HG03439 (cell line): ENCODE measurements at regions not wholly inside any gene's neighbourhood (a gene's known extent, or its start where the extent isn't known, plus 50 kb on each side); places are given as distances from the start of the nearest gene placed in this dataset.

Source experiments
- ATAC-seq: cut with Tn5 transposase; IDR thresholded peaks from one replicate; pipeline ENCODE4 v1.9.1; 2021; ENCODE audit warnings: mild to moderate bottlenecking, moderate library complexity; ENCODE audit not compliant: unreplicated experiment

DNA sequence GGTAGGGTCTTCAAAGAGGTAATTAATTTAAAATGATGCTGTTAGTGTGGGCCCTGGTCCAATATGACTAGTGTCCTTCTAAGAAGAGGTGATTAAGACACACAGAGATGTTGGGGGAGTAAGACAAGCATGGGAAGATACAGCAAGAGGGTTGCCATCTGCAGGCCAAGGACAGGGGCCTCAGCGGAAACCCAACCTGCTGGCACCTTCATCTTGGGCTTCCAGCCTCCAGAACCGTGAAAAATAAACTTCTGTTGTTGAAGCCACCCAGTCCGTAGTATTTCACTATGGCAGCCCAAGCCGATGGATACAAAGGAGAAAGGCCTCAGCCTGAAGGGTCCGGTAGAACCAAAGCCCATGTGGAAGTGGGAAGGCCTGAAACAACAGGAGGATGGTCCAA lies 161.7 kb upstream of the UBE2E1 start:
- ATAC-seq = no peak

DNA sequence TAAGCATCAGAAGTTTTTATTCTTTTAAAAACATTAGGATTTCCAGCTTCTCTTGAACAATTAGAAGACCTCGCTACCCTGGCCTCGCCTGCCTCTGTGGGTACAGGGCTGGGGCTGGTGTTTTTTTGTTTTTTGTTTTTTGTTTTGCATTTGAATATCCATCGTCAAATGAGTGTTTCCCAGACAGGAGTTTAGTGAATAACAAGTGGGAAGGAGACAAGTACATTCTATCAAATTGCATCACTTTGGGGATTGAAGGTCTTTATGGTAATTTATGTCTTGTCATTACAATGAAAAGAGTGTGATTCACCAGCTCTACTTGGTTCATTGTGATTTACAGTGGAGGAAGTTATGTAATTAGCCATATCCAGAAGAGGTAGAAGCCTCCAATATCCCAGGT lies 161.1 kb upstream of the UBE2E1 start:
- no peak for ATAC-seq

GRCh38 chr3:23645533-23646183 lies 160.1 kb upstream of the UBE2E1 start:
- ATAC-seq = no peak

DNA sequence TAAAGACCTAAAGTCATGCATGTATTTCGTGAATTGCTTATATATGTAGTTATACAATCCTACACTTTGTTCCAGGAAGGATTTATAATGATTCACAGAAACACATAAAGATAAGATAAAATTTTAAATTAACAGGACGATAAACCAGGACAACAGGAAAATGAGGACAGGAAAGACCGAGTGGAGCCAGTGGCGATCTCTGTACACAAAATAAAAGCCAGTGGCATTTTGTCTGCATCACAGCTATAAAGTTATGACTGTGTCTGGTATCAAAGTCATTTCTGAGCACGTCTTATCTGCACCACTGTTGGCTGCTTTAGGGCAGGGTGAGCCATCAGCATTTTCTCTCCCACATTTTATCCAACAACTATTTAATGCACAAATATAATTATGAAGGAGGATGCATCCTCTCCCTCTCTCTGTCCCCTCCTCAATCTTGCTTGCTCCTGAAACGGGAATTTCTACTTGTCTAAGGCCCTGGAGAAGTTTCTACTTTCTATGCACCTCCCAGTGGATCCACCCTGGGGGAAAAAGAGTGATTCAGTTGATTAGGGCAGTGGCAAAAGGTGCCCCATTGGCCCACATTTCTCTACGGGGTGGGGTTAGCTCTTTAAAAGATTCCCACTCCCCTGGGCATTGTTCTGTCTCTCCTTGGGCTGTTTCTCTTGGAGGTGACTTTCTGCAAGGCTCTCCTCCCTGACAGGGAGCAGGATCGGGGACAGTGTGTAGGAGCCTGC lies 159.4 kb upstream of the UBE2E1 start:
- no peak for ATAC-seq

GRCh38 chr3:23647706-23648258 lies 158.0 kb upstream of the UBE2E1 start:
- ATAC-seq = no peak

DNA sequence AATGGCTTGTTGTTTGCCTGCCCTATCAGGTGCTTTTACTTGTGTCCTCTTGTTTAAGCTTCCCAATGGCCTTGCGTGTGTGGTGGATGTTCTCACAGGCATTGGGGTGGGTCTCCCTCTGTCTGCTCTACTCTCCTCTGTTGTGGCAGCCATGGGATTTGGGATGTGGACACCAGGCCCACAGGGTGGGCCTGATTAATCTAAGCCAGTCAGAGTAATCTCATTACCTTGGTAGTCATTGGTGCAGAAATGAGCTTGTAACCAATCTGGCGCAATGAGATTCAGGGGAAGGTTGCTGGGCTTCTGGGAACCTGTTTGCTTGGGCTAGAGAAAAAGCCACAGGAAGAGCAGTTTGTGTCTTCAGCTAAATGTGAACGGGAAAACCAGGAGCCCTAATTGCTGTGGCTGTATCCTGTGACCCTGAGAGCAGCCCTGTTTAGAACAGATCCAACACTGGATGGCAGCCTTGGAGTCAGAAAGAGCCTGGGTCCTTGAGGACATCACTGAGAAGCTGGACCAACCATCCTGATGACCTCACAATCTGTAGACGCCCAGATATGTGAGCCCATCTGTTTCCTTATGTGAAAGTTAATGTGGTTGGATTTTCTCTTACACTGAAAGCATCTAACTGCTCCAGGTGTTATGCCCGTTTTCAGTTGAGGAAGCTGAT lies 157.3 kb upstream of the UBE2E1 start:
- ATAC-seq = no peak

DNA sequence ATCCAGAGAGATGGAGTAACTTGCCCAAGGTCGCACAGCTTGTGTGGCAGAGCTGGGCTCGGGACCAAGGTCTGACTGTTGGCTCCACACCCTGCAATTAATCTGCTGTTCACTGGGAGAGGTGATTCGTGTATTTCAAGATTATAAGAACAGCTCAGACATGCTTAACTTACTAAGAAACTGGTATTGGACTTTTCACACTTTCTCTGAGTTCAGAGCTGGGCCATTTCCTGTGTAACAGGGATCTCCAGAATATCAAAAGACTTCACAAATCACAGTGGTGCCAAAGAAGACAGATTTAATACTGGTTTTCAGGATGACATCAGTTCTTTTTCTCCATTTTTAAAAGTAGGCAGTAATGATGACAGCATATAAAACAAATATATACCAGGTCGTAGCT lies 156.8 kb upstream of the UBE2E1 start:
- ATAC-seq = no peak

- no peak for ATAC-seq
Measured at GRCh38 chr3:23649448-23649847, 156.3 kb upstream of the UBE2E1 start.

DNA sequence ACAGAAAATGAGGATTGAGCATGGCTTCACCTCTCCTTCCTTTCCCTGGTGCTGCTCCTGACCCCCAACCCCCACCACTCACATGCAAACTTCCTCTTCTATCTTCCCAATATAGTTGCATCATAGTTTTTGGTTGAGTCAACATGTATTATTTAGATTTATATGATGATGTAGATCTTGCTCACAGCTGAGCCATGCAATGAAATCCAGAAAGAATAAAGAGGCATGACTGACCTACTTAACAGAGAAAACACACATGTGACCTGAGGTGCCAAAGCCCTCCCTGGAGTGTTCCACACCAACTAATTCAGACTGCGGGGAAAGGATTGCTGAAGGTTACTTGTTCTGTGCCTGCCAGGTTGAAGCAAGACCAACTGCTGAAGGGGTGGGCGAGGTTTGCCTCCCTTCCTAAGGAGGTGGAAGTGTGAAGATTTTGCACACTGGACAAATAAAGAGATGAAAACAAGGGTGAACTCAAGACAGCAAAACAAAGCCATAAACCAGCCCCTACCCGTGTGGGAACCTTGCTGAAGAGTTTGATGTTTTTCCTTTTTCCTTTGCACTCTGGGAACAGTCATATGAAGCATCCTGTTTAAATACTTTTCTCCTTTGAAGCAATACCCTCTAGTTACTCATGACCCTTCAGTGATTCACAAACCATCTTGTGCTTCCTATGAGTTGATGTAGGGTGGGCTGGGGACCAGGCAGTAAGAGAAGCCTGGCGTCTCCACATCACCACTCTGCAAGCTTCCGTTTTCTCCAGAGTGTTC lies 155.2 kb upstream of the UBE2E1 start:
- no peak for ATAC-seq

GRCh38 chr3:23653647-23654525 lies 151.9 kb upstream of the UBE2E1 start:
- ATAC-seq = peak; percentile 91

DNA sequence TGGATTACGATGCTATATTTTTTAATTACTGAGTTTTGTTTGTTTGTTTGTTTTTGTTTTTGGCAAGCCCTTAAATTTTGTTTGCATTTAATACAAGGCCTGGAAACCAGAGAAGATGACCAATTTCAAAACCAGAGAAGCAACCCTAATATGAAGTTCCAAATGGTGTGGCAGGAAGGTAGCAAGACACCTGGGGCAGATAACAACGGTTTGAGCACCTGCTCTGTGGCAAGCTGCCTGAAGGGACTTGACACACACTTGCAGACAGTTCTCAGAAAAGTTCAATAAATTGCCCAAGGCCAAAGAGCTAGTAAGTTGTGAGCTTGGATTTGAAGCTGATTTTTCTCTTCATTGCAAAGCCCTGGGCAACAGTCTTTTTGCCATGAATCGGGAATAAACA lies 151.2 kb upstream of the UBE2E1 start:
- peak; percentile 45 for ATAC-seq

DNA sequence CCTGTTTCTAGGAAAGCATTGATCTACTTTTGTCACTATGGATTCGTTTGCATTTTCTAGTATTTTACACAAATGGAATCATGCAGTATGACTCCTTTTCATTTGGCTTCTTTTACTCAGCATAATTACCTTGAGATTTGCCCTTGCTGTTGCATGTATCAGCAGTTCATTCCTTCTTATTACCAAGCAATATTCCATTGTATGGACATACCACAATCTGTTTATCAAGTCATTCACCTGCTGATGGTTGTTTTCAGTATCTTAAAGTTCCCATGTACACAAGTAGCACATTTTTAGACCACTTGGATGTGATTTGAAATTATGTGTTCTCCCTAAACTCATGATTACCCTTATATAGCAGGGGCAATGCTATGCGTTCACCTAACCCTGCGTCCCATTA lies 150.0 kb upstream of the UBE2E1 start:
- ATAC-seq = no peak

DNA sequence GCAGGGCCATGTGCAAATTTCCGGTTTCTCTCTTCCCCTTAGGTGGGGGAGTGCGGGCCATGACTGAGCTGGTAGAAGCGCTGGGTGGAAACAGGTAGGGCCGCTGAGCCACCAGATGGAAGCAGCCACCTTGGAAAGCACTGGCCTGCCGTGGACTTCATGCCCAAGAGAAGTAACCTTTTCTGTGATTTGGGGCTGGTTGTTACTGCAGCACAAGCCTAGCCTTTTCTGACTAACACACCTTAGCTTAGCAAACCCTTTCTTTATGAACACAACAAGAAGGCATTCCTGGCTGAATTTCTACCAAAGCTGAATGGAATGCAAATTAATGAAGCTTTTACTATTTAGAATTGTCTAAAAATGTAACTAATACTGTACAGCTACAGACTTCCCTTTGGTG lies 149.6 kb upstream of the UBE2E1 start:
- ATAC-seq = no peak

GRCh38 chr3:23656821-23657220 lies 148.9 kb upstream of the UBE2E1 start:
- no peak for ATAC-seq

DNA sequence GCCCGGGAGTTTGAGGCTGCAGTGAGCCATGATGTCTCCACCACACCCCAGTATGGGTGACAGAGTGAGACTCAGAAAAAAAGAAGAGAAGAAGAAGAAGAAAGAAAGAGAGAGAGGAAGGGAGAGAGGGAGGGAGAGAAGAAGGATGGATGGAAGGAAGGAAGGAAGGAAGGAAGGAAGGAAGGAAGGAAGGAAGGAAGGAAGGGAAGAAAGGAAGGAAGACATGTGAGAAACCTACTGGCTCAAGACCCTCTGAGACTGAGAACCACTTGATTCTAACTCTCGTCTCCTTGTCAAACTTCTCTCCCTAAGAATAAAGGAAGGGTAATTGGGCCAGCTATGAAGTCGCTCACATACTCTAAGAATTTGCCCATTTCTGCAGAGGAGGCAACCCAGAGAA lies 148.1 kb upstream of the UBE2E1 start:
- no peak for ATAC-seq

GRCh38 chr3:23659274-23659673 lies 146.5 kb upstream of the UBE2E1 start:
- peak; percentile 68 for ATAC-seq

DNA sequence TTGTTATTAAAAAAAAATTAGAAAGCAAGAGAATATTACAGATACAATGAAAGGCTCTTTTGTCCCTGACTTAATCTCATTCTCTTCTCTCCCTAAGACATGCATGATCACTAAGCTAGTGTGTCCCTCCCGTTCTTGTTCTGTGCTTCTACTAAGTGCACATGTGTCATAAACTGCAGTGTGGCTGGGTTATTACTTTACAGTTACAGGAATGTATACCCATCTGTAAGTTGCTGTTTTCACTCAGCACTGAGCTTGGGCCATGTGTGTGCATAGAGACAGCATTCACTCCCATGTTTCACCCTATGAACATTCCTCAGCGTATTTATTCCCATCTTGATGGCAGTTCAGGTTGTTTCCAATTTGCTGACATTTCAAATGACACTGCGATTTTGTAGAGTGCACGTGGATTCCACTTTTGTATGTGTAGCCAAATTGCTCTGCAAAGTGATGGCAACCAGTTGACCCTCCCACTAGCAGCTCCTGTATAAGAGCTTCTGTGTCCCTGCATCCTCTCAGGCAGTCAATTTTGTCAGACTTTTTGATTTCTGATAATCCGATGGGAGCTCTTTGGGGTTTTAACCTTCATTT lies 145.8 kb upstream of the UBE2E1 start:
- no peak for ATAC-seq

DNA sequence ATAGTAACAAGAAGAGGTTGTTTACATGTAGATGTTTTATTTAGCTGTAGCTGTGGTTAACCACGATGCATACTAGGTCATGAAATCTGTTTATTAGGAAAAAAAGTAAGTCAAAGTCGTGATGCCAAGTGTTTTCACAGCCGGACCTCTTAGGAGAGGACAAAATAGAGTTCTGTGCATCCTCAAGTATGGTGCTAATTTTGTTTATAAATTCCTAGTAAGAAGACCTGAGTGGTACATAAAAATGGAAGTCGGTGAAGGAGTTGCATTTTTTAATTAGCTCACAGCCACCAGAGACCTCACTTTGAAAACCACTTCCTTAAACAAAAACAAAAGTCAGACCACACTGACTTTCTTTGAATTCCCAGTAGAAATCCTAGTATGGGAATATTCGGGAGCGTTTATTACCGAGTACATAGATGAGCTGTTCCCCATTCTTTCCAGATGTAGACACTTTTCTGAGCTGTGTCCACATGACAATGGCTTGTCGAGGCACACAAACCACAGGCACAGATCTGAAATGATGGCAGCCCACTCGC lies 143.6 kb upstream of the UBE2E1 start:
- ATAC-seq = no peak

DNA sequence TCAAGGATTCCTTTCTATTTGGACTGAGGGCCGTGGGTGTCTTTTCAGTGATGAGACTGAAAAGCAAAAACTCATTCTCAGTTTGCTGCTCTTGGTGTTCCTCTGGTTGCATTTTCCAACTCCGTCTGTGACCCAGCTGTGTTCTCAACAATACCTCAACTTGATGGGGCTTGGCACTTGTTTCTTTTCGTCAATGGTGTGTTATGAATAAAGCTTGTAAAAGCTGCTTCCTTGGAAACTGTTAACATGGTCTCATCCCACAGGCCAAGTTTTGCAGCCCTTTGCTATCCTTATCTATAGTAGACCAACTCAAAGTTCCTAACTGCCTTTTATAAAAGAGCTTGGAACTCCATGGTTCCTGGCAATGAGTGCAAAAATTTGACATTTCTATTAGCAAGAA lies 142.5 kb upstream of the UBE2E1 start:
- no peak for ATAC-seq
